ENCODE measurements at regions not wholly inside any gene's neighbourhood (a gene's known extent, or its start where the extent isn't known, plus 50 kb on each side); places are given as distances from the start of the nearest gene placed in this dataset.
A peak's percentile ranks its signal among the peaks of the same experiment; 100 is the strongest.

DNA sequence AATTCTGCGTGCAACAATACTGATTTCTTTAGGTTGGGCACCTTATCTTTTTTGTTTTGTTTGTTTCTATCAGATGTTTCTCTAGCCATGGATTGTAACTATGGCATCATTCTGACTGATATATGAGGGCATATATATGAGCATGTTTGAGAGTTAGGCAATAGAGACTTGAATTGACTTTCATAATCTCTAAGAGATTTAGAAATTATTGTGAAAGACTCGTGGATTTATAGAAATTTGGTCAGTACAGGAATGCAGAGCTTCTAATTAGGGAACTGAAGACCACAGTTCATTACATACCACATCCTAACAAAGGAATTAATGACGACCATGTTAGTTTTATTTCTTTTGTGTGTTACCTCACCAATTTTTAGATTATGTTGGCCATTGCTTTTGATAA lies 546.0 kb upstream of the GRAMD2B start:
- no peaks in the 10 kb centered on the region for H3K36me3 ChIP-seq (ENCODE audit: low read depth, low read length)
- intact Hi-C loops (cut with micrococcal nuclease) = no loop called here
- H2AFZ ChIP-seq (ENCODE audit: low read length) = no peak overlapping the region
- H4K20me1 ChIP-seq (ENCODE audit: low read length) = no peaks in the 10 kb centered on the region
- H3K9me3 ChIP-seq (ENCODE audit: low read length) = no peaks in the 10 kb centered on the region
- no TSS peak for BruUV-seq (replicated peaks)
- H3K79me2 ChIP-seq (ENCODE audit: low read length) = no peaks in the 10 kb centered on the region
- CTCF ChIA-PET = no interaction called here
- H3F3A ChIP-seq (ENCODE audit: low read length, unreplicated experiment) = no peaks in the 10 kb centered on the region
- no peak overlapping the region for H3K9ac ChIP-seq (ENCODE audit: low read length)
- H3K4me3 ChIP-seq (ENCODE audit: low read length) = no peak overlapping the region
- peaks cover 10% of the 10 kb centered on the region; the same call in 1 of the 2 replicates for H3K4me1 ChIP-seq (ENCODE audit: insufficient read depth, low read length)
- POLR2A ChIA-PET (ENCODE audit: unreplicated experiment) = no interaction called here
- no peak overlapping the region for H3K4me2 ChIP-seq (ENCODE audit: low read length)
- H3K9me2 ChIP-seq (replicated peaks; ENCODE audit: low read length) = no peaks in the 10 kb centered on the region
- ATAC-seq = no peak
- no peak for DNase-seq
- H3K27me3 ChIP-seq (ENCODE audit: low read length) = no peaks in the 10 kb centered on the region
- TF ChIP-seq EZH2phosphoT487 (IDR thresholded peaks at IDR 0.05; ENCODE audit: borderline replicate concordance, low read length) (no peak), EZH2 (IDR thresholded peaks at IDR 0.05; ENCODE audit: low read length, unreplicated experiment) (no peak)
- TF ChIP-seq, protein P1, sequence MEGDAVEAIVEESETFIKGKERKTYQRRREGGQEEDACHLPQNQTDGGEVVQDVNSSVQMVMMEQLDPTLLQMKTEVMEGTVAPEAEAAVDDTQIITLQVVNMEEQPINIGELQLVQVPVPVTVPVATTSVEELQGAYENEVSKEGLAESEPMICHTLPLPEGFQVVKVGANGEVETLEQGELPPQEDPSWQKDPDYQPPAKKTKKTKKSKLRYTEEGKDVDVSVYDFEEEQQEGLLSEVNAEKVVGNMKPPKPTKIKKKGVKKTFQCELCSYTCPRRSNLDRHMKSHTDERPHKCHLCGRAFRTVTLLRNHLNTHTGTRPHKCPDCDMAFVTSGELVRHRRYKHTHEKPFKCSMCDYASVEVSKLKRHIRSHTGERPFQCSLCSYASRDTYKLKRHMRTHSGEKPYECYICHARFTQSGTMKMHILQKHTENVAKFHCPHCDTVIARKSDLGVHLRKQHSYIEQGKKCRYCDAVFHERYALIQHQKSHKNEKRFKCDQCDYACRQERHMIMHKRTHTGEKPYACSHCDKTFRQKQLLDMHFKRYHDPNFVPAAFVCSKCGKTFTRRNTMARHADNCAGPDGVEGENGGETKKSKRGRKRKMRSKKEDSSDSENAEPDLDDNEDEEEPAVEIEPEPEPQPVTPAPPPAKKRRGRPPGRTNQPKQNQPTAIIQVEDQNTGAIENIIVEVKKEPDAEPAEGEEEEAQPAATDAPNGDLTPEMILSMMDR (conservative IDR thresholded peaks at IDR 0.05; ENCODE audit: low read depth, low read length) = no peak
- no peak overlapping the region for H3K27ac ChIP-seq (ENCODE audit: low read length)

DNA sequence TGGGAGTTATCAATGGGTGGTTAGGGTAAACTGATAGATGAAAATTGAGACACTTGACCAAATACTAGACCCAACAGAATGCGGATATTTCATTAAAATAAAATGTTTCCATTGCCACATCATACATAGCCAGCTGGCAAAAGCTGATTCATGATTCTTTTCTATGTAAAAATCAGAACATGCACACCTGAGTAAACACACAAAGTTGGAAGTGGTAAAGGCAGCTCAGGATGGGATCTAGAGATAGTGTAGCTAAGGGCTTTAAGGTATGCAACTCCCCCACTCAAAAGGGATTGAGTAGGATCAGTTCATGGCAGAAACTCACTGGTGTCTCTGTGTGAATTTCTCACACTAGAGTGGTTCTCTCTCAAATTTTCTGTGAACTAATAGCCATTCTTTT lies 541.1 kb upstream of the GRAMD2B start:
- ATAC-seq (no peak), DNase-seq (peak; percentile 25)
- Histone ChIP-seq H3K4me2 (ENCODE audit: low read length) (no peak overlapping the region), H3K36me3 (ENCODE audit: low read depth, low read length) (no peaks in the 10 kb centered on the region), H3K4me3 (ENCODE audit: low read length) (no peak overlapping the region), H4K20me1 (ENCODE audit: low read length) (no peaks in the 10 kb centered on the region), H3K27me3 (ENCODE audit: low read length) (no peaks in the 10 kb centered on the region), H3F3A (ENCODE audit: low read length, unreplicated experiment) (no peaks in the 10 kb centered on the region), H3K9me3 (ENCODE audit: low read length) (no peaks in the 10 kb centered on the region), H3K9ac (ENCODE audit: low read length) (no peak overlapping the region), H3K9me2 (replicated peaks; ENCODE audit: low read length) (no peaks in the 10 kb centered on the region), H3K4me1 (ENCODE audit: insufficient read depth, low read length) (no peaks in the 10 kb centered on the region), H2AFZ (ENCODE audit: low read length) (no peak overlapping the region), H3K27ac (ENCODE audit: low read length) (no peak overlapping the region), H3K79me2 (ENCODE audit: low read length) (no peaks in the 10 kb centered on the region)
- BruUV-seq (replicated peaks) = no TSS peak
- ChIA-PET POLR2A (ENCODE audit: unreplicated experiment) (no interaction called here), CTCF (no interaction called here)
- intact Hi-C loops (cut with micrococcal nuclease) = no loop called here
- TF ChIP-seq EZH2 (IDR thresholded peaks at IDR 0.05; ENCODE audit: low read length, unreplicated experiment) (no peak), EZH2phosphoT487 (IDR thresholded peaks at IDR 0.05; ENCODE audit: borderline replicate concordance, low read length) (no peak)
- TF ChIP-seq, protein P1 (conservative IDR thresholded peaks at IDR 0.05; ENCODE audit: low read depth, low read length) = no peak

DNA sequence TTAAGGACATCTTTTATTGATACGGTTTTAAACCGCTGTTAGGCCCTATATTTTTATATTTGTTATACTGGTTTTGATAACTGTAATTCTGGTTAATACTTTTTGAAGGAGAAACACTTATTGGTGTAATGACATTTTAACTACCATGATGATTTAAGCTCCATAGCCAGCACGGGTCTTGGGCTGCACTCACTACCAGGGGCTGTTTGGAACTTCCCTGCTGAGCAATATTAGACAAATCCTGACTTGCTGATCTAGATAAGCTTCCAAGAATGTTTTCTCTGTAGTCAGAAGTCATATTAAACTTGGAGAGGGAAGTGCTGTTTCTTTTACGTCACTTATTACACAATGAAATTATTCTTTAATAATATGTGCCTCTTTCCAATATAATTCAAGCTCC lies 540.0 kb upstream of the GRAMD2B start:
- no peak overlapping the region for H3K4me2 ChIP-seq (ENCODE audit: low read length)
- intact Hi-C loops (cut with micrococcal nuclease) = no loop called here

More for the DNA sequence above, 540.0 kb upstream of the GRAMD2B start:
- H2AFZ ChIP-seq (ENCODE audit: low read length) = no peak overlapping the region
- H3K4me1 ChIP-seq (ENCODE audit: insufficient read depth, low read length) = no peaks in the 10 kb centered on the region
- no peak overlapping the region for H3K27ac ChIP-seq (ENCODE audit: low read length)
- H4K20me1 ChIP-seq (ENCODE audit: low read length) = no peaks in the 10 kb centered on the region
- ChIA-PET POLR2A (ENCODE audit: unreplicated experiment) (no interaction called here), CTCF (no interaction called here)
- TF ChIP-seq EZH2 (IDR thresholded peaks at IDR 0.05; ENCODE audit: low read length, unreplicated experiment) (no peak), EZH2phosphoT487 (IDR thresholded peaks at IDR 0.05; ENCODE audit: borderline replicate concordance, low read length) (no peak)
- TF ChIP-seq, protein P1 (conservative IDR thresholded peaks at IDR 0.05; ENCODE audit: low read depth, low read length) = no peak
- ATAC-seq (no peak), DNase-seq (no peak)
- no peaks in the 10 kb centered on the region for H3K27me3 ChIP-seq (ENCODE audit: low read length)
- no peaks in the 10 kb centered on the region for H3K9me3 ChIP-seq (ENCODE audit: low read length)
- H3K79me2 ChIP-seq (ENCODE audit: low read length) = no peaks in the 10 kb centered on the region
- no peaks in the 10 kb centered on the region for H3K9me2 ChIP-seq (replicated peaks; ENCODE audit: low read length)
- no peak overlapping the region for H3K9ac ChIP-seq (ENCODE audit: low read length)
- no peaks in the 10 kb centered on the region for H3K36me3 ChIP-seq (ENCODE audit: low read depth, low read length)
- no peak overlapping the region for H3K4me3 ChIP-seq (ENCODE audit: low read length)
- no peaks in the 10 kb centered on the region for H3F3A ChIP-seq (ENCODE audit: low read length, unreplicated experiment)
- no TSS peak for BruUV-seq (replicated peaks)
